ENCODE measurements at regions not wholly inside any gene's neighbourhood (a gene's known extent, or its start where the extent isn't known, plus 50 kb on each side); places are given as distances from the start of the nearest gene placed in this dataset.

GRCh38 chr2:144086965-144087364 is 433.0 kb downstream of the ZEB2 start:
- peaks cover 14% of the 10 kb centered on the region for H3K9me3 Mint-ChIP-seq
- H3K4me3 Mint-ChIP-seq = no peak overlapping the region
- H3K36me3 Mint-ChIP-seq = peaks cover 10% of the 10 kb centered on the region
- H3K4me1 Mint-ChIP-seq = no peaks in the 10 kb centered on the region
- H3K27ac Mint-ChIP-seq = no peak overlapping the region
- H3K27me3 Mint-ChIP-seq = no peaks in the 10 kb centered on the region

GRCh38 chr2:144085016-144085415 is 434.9 kb downstream of the ZEB2 start:
- no peak overlapping the region for H3K4me3 Mint-ChIP-seq
- no peaks in the 10 kb centered on the region for H3K4me1 Mint-ChIP-seq
- no peaks in the 10 kb centered on the region for H3K27me3 Mint-ChIP-seq
- no peak overlapping the region for H3K27ac Mint-ChIP-seq
- H3K9me3 Mint-ChIP-seq = peaks cover 9% of the 10 kb centered on the region
- H3K36me3 Mint-ChIP-seq = peaks cover 5% of the 10 kb centered on the region

GRCh38 chr2:144084114-144084661 is 435.7 kb downstream of the ZEB2 start:
- Mint-ChIP-seq H3K36me3 (peaks cover 5% of the 10 kb centered on the region), H3K9me3 (peaks cover 9% of the 10 kb centered on the region), H3K4me1 (no peaks in the 10 kb centered on the region), H3K27ac (no peak overlapping the region), H3K4me3 (no peak overlapping the region), H3K27me3 (no peaks in the 10 kb centered on the region)

- Mint-ChIP-seq H3K4me1 (no peaks in the 10 kb centered on the region), H3K27me3 (no peaks in the 10 kb centered on the region), H3K36me3 (peaks cover 3% of the 10 kb centered on the region), H3K27ac (no peak overlapping the region), H3K9me3 (peaks cover 9% of the 10 kb centered on the region), H3K4me3 (no peak overlapping the region)
Measured at GRCh38 chr2:144083211-144083610, 436.7 kb downstream of the ZEB2 start.

DNA sequence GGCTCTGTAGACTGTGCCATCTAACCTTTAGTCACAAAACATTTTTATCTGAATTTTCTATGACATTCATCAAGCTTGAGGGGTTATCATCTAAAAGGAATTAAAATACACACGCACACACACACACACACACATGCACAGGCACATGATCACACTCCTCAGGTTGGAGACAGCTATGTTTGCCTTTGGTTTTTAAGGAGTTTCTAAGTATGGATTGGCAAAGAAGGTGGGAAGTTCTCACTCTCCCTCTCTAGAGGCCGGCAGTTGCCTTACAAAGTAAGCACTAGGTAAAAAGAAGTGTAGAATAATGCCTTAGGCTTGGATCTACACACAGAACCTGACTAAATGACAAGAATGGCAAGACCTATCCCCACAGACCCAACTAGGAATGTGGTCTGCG is 437.1 kb downstream of the ZEB2 start:
- Mint-ChIP-seq H3K27ac (no peak overlapping the region), H3K9me3 (peaks cover 6% of the 10 kb centered on the region), H3K27me3 (no peaks in the 10 kb centered on the region), H3K36me3 (peaks cover 3% of the 10 kb centered on the region), H3K4me1 (no peaks in the 10 kb centered on the region), H3K4me3 (no peak overlapping the region)

GRCh38 chr2:144082327-144082726 is 437.6 kb downstream of the ZEB2 start:
- Mint-ChIP-seq H3K4me3 (no peak overlapping the region), H3K27ac (no peak overlapping the region), H3K36me3 (peaks cover 1% of the 10 kb centered on the region), H3K27me3 (no peaks in the 10 kb centered on the region), H3K4me1 (no peaks in the 10 kb centered on the region), H3K9me3 (peaks cover 1% of the 10 kb centered on the region)

DNA sequence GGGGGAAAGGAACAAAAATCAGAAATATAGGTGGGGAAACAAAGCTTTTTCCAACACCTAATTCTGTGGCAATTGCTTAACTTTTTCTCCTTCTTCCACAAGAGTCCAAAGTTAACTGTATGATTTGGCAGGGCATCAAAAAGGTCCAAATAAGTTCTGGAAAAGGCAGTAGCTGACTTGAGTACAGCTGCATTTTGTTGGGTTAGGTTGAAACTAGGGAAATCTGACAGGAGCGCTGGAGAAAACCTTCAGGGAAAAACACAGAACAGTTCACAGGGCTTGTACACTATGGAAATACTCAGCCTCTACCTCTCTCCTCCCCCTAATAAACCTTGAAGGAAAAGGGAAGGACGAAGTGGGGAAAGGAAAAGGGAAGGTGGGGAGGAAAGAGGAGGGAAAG is 438.6 kb downstream of the ZEB2 start:
- Mint-ChIP-seq H3K27me3 (no peaks in the 10 kb centered on the region), H3K27ac (no peak overlapping the region), H3K9me3 (no peaks in the 10 kb centered on the region), H3K36me3 (no peaks in the 10 kb centered on the region), H3K4me3 (no peak overlapping the region), H3K4me1 (no peaks in the 10 kb centered on the region)

GRCh38 chr2:144079803-144080202 is 440.1 kb downstream of the ZEB2 start:
- H3K4me3 Mint-ChIP-seq = no peak overlapping the region
- peaks cover 2% of the 10 kb centered on the region for H3K36me3 Mint-ChIP-seq
- H3K27me3 Mint-ChIP-seq = no peaks in the 10 kb centered on the region
- no peak overlapping the region for H3K27ac Mint-ChIP-seq
- H3K9me3 Mint-ChIP-seq = no peaks in the 10 kb centered on the region
- no peaks in the 10 kb centered on the region for H3K4me1 Mint-ChIP-seq

GRCh38 chr2:144078802-144079724 is 440.9 kb downstream of the ZEB2 start:
- peaks cover 2% of the 10 kb centered on the region for H3K36me3 Mint-ChIP-seq
- H3K4me3 Mint-ChIP-seq = no peak overlapping the region
- no peaks in the 10 kb centered on the region for H3K9me3 Mint-ChIP-seq
- H3K27ac Mint-ChIP-seq = no peak overlapping the region
- no peaks in the 10 kb centered on the region for H3K27me3 Mint-ChIP-seq
- H3K4me1 Mint-ChIP-seq = no peaks in the 10 kb centered on the region

GRCh38 chr2:144078106-144078505 is 441.8 kb downstream of the ZEB2 start:
- no peaks in the 10 kb centered on the region for H3K4me1 Mint-ChIP-seq
- H3K36me3 Mint-ChIP-seq = peaks cover 2% of the 10 kb centered on the region
- H3K27ac Mint-ChIP-seq = no peak overlapping the region
- no peaks in the 10 kb centered on the region for H3K27me3 Mint-ChIP-seq
- H3K9me3 Mint-ChIP-seq = no peaks in the 10 kb centered on the region
- no peak overlapping the region for H3K4me3 Mint-ChIP-seq

DNA sequence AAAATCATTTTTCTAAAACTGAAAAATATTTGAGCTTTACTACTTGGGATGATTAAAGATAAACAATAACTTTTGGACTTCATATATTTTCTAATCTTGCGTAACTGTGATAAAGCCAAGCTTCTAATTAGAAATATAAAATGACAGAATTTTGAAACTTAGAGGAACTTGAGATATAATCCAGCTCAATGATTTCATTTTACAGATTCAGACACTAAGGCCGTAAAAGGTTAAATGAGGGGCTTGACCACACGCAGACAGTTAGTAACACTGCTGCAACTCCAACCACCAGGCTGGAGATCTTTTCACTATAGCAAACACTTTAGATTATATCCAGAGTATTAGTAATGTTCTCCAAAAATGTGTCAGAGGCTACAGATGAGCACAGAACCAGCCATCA is 445.5 kb downstream of the ZEB2 start:
- no peaks in the 10 kb centered on the region for H3K9me3 Mint-ChIP-seq
- H3K27me3 Mint-ChIP-seq = no peaks in the 10 kb centered on the region
- H3K4me1 Mint-ChIP-seq = no peaks in the 10 kb centered on the region
- no peak overlapping the region for H3K27ac Mint-ChIP-seq
- H3K4me3 Mint-ChIP-seq = no peak overlapping the region
- H3K36me3 Mint-ChIP-seq = peaks cover 2% of the 10 kb centered on the region

DNA sequence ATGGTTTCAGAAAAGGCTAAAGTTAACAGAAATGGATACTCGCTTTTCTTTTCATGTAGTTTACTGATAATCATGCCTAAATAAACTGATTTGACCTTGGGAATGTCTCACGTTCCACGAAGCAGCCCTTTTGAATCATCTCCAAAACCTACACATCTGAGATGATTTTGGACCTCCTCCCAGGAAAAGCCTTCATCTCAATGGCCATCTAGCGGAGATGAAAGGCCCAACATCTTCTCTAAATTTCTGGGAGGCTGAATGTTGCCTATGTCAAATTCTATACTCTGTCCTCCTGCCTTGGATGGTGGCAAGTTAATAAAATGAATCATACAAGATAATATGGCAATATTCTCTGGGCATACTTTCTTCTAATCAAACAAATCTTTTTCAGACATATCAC is 448.5 kb downstream of the ZEB2 start:
- peaks cover 4% of the 10 kb centered on the region for H3K36me3 Mint-ChIP-seq
- no peak overlapping the region for H3K4me3 Mint-ChIP-seq
- H3K4me1 Mint-ChIP-seq = no peaks in the 10 kb centered on the region
- no peaks in the 10 kb centered on the region for H3K27me3 Mint-ChIP-seq
- H3K27ac Mint-ChIP-seq = no peak overlapping the region
- H3K9me3 Mint-ChIP-seq = no peaks in the 10 kb centered on the region

- H3K27ac Mint-ChIP-seq = no peak overlapping the region
- no peaks in the 10 kb centered on the region for H3K27me3 Mint-ChIP-seq
- H3K9me3 Mint-ChIP-seq = no peaks in the 10 kb centered on the region
- H3K36me3 Mint-ChIP-seq = peaks cover 2% of the 10 kb centered on the region
- no peak overlapping the region for H3K4me3 Mint-ChIP-seq
- H3K4me1 Mint-ChIP-seq = no peaks in the 10 kb centered on the region
Measured at GRCh38 chr2:144067506-144067905, 452.4 kb downstream of the ZEB2 start.

DNA sequence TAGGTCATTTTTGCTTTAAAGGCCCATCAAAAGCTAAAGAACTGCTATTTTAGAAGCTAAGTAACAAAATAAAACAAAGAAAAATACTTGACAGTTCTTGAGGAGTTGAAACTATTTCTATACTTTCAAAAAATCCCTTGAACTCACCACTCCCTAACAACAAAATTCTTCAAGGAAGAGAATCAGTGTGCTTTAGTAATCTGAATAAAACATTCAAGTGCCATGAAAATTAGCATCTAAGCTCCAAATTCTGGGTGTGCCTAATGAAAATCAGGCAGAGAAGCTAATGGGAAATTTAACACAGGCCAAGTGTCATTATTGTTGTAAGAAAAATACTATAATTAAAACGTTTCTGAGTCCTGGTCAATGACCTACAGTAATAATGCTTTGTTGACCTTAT is 456.3 kb downstream of the ZEB2 start:
- H3K9me3 Mint-ChIP-seq = no peaks in the 10 kb centered on the region

DNA sequence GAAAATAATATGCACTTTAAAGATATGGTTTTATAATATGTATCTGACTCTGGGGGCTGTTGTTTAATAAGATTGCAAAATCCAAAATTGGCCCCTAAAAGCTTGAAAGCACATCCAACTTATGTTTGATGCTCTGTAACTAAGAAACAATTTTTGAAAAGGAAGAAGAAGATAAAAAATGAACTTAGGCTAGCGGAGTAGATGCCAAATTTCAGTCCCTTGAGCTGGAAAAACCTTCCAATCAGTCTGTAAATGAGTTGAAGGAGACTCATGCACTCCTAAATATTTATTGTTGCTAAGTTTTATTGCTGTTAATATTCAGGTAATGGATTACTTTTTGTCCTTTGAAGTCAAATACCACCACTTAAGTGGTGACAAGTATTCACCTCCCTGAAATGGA is 465.0 kb downstream of the ZEB2 start:
- Mint-ChIP-seq H3K4me3 (no peak overlapping the region), H3K36me3 (peaks cover 3% of the 10 kb centered on the region), H3K9me3 (no peaks in the 10 kb centered on the region), H3K27ac (no peak overlapping the region), H3K27me3 (no peaks in the 10 kb centered on the region), H3K4me1 (no peaks in the 10 kb centered on the region)

More for the DNA sequence above, 456.3 kb downstream of the ZEB2 start:
- Mint-ChIP-seq H3K36me3 (peaks cover 2% of the 10 kb centered on the region), H3K4me3 (no peak overlapping the region), H3K27ac (no peak overlapping the region), H3K4me1 (no peaks in the 10 kb centered on the region), H3K27me3 (no peaks in the 10 kb centered on the region)

DNA sequence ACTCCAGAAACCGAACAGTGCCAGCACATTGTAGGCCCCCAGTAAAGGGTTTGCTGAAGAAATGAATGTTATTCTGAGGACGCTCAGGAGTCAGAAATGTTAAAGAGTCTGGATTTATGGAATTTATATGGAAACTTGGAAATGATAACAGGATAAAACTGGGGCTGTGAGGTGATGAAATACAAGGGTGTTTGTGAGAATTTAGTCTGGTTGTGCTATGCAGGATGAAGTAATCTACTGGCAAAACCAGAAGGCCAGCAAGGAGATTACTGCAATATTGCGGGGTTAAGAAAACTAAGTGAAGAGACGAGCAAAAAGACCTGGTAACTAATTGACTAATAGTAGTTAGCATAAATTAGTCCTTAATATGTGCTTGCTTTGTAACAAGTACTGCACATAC is 467.8 kb downstream of the ZEB2 start:
- Mint-ChIP-seq H3K27me3 (no peaks in the 10 kb centered on the region), H3K36me3 (peaks cover 3% of the 10 kb centered on the region), H3K4me1 (no peaks in the 10 kb centered on the region), H3K27ac (no peak overlapping the region), H3K4me3 (no peak overlapping the region), H3K9me3 (no peaks in the 10 kb centered on the region)
